ENCODE measurements at regions not wholly inside any gene's neighbourhood (a gene's known extent, or its start where the extent isn't known, plus 50 kb on each side); places are given as distances from the start of the nearest gene placed in this dataset.

DNA sequence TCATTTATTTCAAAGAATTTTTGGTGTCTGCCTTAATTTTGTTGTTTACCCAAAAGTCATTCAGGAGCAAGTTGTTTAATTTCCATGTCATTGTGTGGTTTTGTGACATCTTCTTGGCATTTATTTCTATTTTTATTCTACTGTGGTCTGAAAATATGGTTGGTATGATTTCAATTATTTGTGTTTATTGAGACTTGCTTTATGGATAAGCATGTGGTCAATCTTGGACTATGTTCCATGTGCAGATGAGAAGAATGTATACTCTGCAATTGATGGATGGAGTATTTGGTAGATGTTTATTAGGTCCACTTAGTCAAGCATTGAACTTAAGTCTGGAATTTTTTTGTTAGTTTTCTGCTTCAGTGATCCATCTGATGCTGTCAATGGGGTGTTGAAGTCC, 383.0 kb downstream of the PMP22 start:
- no peak for DNase-seq

DNA sequence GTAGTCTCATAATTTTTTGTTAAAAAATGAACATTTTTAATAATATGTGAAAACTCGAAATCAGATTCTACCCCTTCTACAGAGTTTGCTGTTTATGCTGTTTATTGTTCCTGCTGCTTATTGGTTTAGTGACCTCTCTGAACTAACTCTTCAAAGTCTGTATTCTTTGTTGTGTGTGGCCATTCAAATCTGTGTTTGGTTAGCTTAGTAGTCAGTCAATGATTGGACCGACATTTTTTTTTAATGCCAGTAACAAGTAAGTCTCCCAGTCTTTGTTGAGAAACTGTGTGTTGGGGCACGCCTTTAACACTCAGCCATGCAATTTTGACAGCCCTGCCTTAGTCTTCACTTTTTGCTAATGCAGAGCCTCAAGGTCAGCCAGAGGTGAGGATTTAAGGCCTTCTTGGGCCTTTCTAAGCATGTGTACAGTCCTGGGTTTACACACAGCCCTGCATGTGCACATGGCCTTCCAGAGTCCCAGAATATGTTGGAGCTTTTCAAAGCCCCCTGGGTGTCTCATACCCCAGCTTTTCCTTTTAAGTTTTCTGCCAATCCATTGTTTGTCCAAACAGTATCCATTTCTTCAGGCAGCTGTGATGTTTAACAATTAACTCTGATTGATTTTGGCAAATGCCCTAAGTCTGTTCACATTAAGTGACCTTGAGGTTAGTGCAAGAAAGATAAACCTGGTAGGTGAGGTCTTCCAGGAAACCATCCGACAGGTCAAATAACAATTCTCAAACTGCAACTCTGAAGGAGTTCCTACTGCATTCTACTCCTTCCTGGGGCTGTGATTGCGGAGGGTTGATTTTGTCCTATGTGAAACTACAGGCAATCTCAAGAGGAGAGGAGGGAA, 389.3 kb downstream of the PMP22 start:
- no peak for DNase-seq

GRCh38 chr17:14873996-14874395, 391.1 kb downstream of the PMP22 start:
- DNase-seq = no peak

DNA sequence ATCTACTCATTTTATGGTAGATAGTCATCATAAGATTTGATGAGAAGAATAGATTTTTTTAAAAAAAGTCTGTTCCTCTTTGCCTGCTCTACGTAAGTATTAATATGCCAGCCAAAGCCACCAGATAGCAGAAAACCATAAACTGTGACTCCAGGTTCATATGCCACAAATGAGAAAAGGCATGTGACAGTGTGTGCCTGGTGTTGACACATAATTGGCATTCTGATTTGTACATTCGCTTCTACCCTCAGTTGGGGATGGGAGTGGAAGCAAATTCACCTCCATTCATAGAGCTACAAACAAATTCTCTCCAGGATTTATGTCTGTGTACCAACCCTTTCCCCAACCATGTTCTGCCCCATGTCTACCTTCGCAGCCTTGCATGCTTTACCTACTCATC, 391.6 kb downstream of the PMP22 start:
- DNase-seq = no peak

GRCh38 chr17:14871921-14872320, 393.2 kb downstream of the PMP22 start:
- no peak for DNase-seq

DNA sequence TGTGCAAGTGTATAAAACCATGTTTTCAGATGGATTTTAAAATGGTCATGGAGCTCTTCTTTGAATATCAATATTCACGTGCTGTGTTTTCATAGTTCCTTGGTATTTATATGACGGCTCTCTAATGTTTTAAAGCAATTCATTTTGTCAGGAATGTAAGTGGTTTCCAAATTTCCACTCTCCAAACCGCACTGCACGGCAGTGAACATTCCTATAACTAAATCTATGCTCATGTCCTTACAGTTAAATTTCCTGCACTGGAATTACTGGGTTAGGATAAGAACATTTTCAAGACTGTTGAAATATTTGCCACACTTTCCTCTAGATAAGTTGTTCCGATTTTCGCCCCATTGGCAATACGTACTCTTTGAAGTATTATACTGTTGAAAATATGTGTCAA, 398.9 kb downstream of the PMP22 start:
- DNase-seq = no peak

- no peak for DNase-seq
Observed at GRCh38 chr17:14864127-14864526, 401.0 kb downstream of the PMP22 start.

- no peak for DNase-seq
Observed at GRCh38 chr17:14859542-14859941, 405.6 kb downstream of the PMP22 start.

GRCh38 chr17:14856176-14856575, 408.9 kb downstream of the PMP22 start:
- DNase-seq = no peak

GRCh38 chr17:14854691-14855090, 410.4 kb downstream of the PMP22 start:
- no peak for DNase-seq

DNA sequence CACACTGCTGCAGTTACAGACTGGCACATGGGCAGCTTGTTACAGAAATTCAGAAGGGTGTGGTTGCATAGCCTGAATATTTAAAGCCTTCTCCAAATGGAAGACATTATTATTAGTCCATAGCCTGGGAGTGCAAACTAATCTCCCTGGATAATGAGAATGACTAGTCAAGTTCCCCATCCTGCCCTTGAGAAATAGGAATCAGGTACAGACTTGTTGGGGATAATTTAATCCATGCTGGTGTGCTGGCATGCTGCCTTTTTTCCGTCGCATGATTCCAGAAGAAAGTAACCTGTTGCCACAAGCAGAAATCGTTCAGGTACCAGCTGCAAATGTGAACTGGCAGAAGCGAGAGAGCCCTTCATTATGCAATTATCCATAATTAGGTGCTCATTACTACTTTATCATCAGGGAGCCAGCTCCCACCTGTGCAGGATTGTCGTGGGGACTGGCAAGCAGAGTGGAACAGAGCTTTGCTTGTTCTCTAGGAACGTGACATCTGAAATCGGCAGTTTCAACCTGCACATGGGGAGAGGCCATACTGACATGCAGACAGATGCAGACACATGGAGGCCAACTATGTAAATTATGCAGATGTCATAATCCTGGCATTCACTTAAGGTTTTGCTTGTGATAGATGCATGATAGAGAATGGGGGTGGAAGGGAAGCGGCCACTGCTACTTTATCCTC, 419.4 kb downstream of the PMP22 start:
- no peak for DNase-seq

- no peak for DNase-seq
Observed at GRCh38 chr17:14843086-14843795, 421.9 kb downstream of the PMP22 start.

DNA sequence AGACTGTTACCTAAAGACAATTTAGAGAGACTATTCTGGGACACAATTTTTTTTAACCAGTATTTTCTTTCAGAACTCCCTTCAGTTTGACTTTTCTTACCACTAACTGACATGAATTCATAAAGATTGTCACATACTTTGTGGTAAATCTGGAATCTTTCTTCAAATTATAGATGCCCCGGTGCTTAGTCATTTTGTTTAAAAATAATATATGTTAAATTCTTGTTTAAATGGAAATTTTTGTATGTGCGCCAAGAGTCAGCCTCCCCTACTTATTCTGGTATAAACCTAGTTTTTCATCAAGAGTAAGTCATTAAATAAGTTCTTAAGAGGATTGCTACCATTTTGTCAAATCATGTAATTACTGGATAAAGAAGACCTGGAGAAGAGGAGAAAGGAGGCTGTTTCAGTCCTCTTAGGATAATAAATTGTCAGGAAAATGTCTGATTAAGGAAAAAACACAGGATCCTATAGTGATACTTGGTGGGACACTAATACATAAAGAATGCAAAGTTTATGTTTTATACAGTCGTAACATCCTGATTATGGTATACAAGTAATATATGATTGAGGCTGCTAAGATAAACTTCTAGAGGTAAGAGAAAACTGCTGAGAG, 424.4 kb downstream of the PMP22 start:
- no peak for DNase-seq

DNA sequence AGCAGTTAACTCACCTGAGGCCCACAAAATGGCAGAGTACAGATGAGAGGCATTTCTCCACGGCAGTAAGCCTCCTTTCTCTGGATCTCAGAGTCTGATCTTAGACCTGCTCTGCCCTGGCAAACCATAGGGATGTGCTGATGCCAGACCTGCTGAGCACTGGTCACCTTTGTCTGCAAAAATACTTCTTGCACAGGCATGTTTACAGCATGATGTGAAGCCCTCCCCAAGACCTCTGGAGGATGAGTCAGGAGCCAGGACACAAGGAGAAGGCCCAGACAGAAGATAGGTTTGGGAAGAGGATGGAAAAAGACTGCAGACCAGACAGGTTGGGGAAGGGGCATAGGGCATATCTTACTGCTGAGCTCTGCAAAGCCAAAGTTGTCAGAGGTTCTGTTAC, 426.6 kb downstream of the PMP22 start:
- DNase-seq = no peak

- DNase-seq = no peak
Observed at GRCh38 chr17:14833201-14833785, 431.8 kb downstream of the PMP22 start.

DNA sequence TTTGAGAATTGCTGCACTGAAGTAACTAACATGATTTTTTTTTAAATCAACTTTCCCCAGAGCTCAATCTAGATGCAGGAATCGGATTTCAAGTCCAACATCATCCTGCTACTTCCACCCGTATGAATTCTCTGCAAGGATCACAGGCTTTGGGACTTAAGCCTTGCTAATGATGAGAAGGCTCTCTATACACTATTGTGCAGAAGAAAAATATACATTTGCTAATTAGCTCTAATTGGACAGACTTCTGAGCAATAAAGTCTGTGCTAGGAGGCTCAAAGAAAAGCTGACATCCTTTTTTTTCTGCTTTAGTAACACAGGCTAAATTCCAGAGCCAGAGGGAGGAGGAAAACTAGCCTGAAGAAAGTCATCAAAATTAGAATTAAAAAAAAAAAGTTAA, 433.6 kb downstream of the PMP22 start:
- no peak for DNase-seq

DNA sequence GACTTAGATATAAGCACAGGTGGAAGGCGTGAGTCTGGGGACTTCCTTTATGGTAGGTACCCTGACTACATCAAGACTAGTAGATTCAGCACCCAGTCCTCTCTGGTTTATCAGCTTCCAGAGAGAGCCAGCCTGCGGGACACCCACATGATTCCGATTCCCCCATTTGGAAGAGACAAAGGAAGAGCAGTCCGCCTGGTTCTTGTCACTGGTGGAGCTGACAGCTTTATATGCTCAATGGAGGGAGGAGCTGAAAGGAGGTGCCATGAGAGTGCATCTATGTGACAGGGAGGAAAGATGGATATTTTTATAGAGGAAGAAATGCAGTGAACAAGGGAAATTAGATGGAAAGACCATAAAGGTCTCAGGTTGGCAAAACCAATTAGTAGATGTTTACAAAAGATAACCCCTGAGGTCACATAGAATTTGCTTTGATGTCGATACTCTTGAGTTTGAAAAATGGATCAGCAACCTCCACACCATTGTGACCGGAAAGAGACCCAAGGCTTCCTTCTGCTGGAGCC, 437.7 kb downstream of the PMP22 start:
- DNase-seq = no peak

GRCh38 chr17:14826358-14826757, 438.8 kb downstream of the PMP22 start:
- DNase-seq = no peak

DNA sequence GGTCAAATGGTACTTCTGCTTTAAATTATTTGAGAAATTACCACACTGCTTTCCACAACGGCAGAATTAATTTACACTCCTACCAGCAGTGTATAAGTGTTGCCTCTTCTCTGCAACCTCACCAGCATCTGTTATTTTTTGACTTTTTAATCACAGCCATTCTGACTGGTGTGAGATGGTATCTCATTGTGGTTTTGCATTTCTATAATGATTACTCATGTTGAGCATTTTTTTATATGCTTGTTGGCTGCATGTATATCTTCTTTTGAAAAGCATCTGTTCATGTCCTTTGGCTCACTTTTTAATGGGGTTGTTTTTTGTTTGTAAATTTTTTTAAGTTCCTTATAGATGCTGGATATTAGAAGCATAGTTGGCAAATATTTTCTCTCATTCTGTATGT, 446.7 kb downstream of the PMP22 start:
- DNase-seq = no peak

DNA sequence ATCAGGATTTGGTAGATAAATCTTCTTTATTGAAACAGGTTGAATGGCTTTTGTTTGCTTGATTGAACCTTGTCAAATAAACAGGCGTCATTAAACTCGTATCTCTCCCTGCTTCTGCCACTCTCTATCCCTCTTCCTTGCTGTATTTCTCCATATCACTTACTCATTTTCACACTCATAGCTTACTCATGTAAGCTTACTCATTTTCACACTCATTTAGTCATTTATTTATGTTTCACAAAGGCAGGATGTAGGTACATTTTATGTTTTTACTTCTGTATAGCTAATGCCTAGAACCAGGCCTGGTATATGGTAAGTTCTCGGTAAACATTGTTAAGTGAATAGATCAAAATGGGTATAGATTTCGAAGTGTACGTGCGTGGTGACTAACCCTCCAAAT, 450.0 kb downstream of the PMP22 start:
- no peak for DNase-seq

- no peak for DNase-seq
Observed at GRCh38 chr17:14813649-14814370, 451.3 kb downstream of the PMP22 start.

DNA sequence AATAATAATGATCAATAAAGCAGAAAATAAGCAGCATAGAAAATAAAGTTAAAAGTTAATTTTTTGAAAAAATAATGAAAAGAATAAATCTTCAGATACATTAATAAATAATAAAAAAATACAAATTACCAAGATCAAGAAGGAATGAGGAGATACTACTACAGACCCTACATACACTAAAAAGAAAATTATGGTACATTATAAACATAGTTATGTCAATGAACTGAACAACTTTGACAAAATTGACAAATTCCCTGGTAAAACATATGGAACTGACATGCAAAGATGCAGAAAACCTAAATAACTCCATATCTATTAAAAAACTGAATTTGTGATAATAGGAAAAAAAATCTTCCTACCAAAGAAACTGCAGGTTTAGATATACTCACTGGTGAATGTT, 456.7 kb downstream of the PMP22 start:
- no peak for DNase-seq

All from occipital lobe (tissue), 1 donor.